IMR-90 (cell line): ENCODE measurements at regions not wholly inside any gene's neighbourhood (a gene's known extent, or its start where the extent isn't known, plus 50 kb on each side); places are given as distances from the start of the nearest gene placed in this dataset.

Experiments used
- ATAC-seq: fragments of 200-7000 bp; cut with Tn5 transposase; 2 replicates; pipeline ENCODE4 v1.9.1; 2020; ENCODE audit warnings: low read depth, mild to moderate bottlenecking, moderate library complexity
- BruUV-seq: library from RNA; stranded (reverse); fragments of 400-500 nt; replicated peaks from 2 replicates; lab custom pipeline; 2021; lab: Mats Ljungman, UMichigan
- CTCF ChIA-PET: fragments of 300-600 bp; formaldehyde crosslinking; extraction: SDS; loops from one replicate; lab custom pipeline; 2021; ENCODE audit warnings: antibody characterized with exemption; lab: Yijun Ruan, JAX
- POLR2A ChIA-PET: fragments of 300-600 bp; sonication (Branson Sonifier 250); formaldehyde crosslinking; loops from one replicate; lab custom pipeline; 2022; ENCODE audit warnings: antibody characterized with exemption; ENCODE audit not compliant: unreplicated experiment; lab: Charles Lee
- DNase-seq: peaks from one replicate; pipeline ENCODE4 v3.0.0; 2013
- H2AFZ ChIP-seq: replicated peaks from 2 replicates; pipeline ENCODE3; 2013; ENCODE audit warnings: low read length, mild to moderate bottlenecking; ENCODE audit not compliant: poor library complexity
- H2AK5ac ChIP-seq: 2 replicates; pipeline ENCODE4 v1.6.1; 2013; ENCODE audit warnings: low read depth, low read length, inconsistent platforms
- H2AK9ac ChIP-seq: replicated peaks from 2 replicates; pipeline ENCODE3; 2013; ENCODE audit warnings: mild to moderate bottlenecking, low read depth, low read length, moderate library complexity; ENCODE audit not compliant: poor library complexity
- H2BK120ac ChIP-seq: 2 replicates; pipeline ENCODE4 v1.6.1; 2013; ENCODE audit warnings: low read depth, low read length, inconsistent platforms
- H2BK15ac ChIP-seq: 3 replicates; pipeline ENCODE4 v1.6.1; 2013; ENCODE audit warnings: low read depth, low read length, inconsistent platforms
- H2BK20ac ChIP-seq: 2 replicates; pipeline ENCODE4 v1.6.1; 2013; ENCODE audit warnings: low read depth, mild to moderate bottlenecking, inconsistent platforms, low read length, moderate library complexity
- H2BK5ac ChIP-seq: 2 replicates; pipeline ENCODE4 v1.6.1; 2013; ENCODE audit warnings: mild to moderate bottlenecking, low read depth, low read length, inconsistent platforms; ENCODE audit not compliant: poor library complexity, severe bottlenecking
- H3K14ac ChIP-seq: replicated peaks from 2 replicates; pipeline ENCODE4 v1.6.1; 2013; ENCODE audit warnings: low read depth, low read length, inconsistent platforms
- H3K18ac ChIP-seq: 2 replicates; pipeline ENCODE4 v1.6.1; 2013; ENCODE audit warnings: low read depth, low read length, control low read depth
- H3K23ac ChIP-seq: 2 replicates; pipeline ENCODE4 v1.6.1; 2013; ENCODE audit warnings: low read depth, low read length, inconsistent platforms
- H3K27ac ChIP-seq: 2 replicates; pipeline ENCODE4 v1.5.1; 2013; ENCODE audit warnings: mild to moderate bottlenecking, control low read depth, low read length; ENCODE audit not compliant: insufficient read depth
- H3K27me3 ChIP-seq: 2 replicates; pipeline ENCODE4 v1.6.1; 2013; ENCODE audit warnings: low read length; ENCODE audit not compliant: control insufficient read depth, insufficient read depth
- H3K36me3 ChIP-seq: 2 replicates; pipeline ENCODE4 v1.6.1; 2013; ENCODE audit warnings: low read length, mixed read lengths; ENCODE audit not compliant: control insufficient read depth, insufficient read depth
- H3K4ac ChIP-seq: 2 replicates; pipeline ENCODE4 v1.6.1; 2013; ENCODE audit warnings: low read depth, low read length, inconsistent platforms
- H3K4me1 ChIP-seq: 2 replicates; pipeline ENCODE4 v1.6.1; 2013; ENCODE audit warnings: low read length, mixed read lengths; ENCODE audit not compliant: control insufficient read depth, insufficient read depth
- H3K4me2 ChIP-seq: 2 replicates; pipeline ENCODE4 v1.6.1; 2013; ENCODE audit warnings: low read depth, mild to moderate bottlenecking, control low read depth, low read length, moderate library complexity
- H3K4me3 ChIP-seq: 2 replicates; pipeline ENCODE4 v1.5.1; 2013; ENCODE audit warnings: low read depth, mild to moderate bottlenecking, control low read depth, low read length, moderate library complexity; ENCODE audit not compliant: insufficient read depth
- H3K56ac ChIP-seq: 2 replicates; pipeline ENCODE4 v1.6.1; 2013; ENCODE audit warnings: low read length, inconsistent platforms; ENCODE audit not compliant: insufficient read depth; ENCODE audit errors: extremely low read depth
- H3K79me1 ChIP-seq, 2 experiments: 2 replicates each; pipeline ENCODE4 v1.6.1; 2013; ENCODE audit warnings: low read length in 2 of 2, inconsistent platforms in 1 of 2, low read depth in 1 of 2
- H3K9ac ChIP-seq: 2 replicates; pipeline ENCODE4 v1.6.1; 2013; ENCODE audit warnings: low read depth, low read length, control low read depth
- H3K9me1 ChIP-seq: 2 replicates; pipeline ENCODE4 v1.6.1; 2013; ENCODE audit warnings: low read length, inconsistent platforms; ENCODE audit not compliant: insufficient read depth
- H3K9me3 ChIP-seq: 2 replicates; pipeline ENCODE4 v1.6.1; 2013; ENCODE audit warnings: low read length; ENCODE audit not compliant: control insufficient read depth, insufficient read depth
- H4K20me1 ChIP-seq: 2 replicates; pipeline ENCODE4 v1.6.1; 2013; ENCODE audit warnings: low read length, inconsistent platforms; ENCODE audit not compliant: insufficient read depth
- H4K5ac ChIP-seq: 2 replicates; pipeline ENCODE4 v1.6.1; 2013; ENCODE audit warnings: mild to moderate bottlenecking, low read depth, low read length, control low read depth
- H4K8ac ChIP-seq, 2 experiments: 2 replicates each; pipeline ENCODE4 v1.6.1; 2013; ENCODE audit warnings: low read depth in 2 of 2, low read length in 2 of 2, control low read depth in 1 of 2, inconsistent platforms in 1 of 2
- H4K91ac ChIP-seq: 2 replicates; pipeline ENCODE4 v1.6.1; 2013; ENCODE audit warnings: low read depth, low read length, inconsistent platforms; ENCODE audit not compliant: insufficient read depth
- BHLHE40 ChIP-seq: fragments of 150-350 bp; IDR thresholded peaks from 2 replicates; pipeline ENCODE4 v1.6.1; 2016; ENCODE audit warnings: mild to moderate bottlenecking, low read depth, low read length
- CEBPB ChIP-seq: IDR thresholded peaks from 2 replicates; pipeline ENCODE4 v1.6.1; 2012; ENCODE audit warnings: low read depth, low read length, improper control_type of control experiment
- CHD1 ChIP-seq: IDR thresholded peaks from 2 replicates; pipeline ENCODE4 v1.6.1; 2012; ENCODE audit warnings: low read depth, low read length, improper control_type of control experiment
- CTCF ChIP-seq: conservative IDR thresholded peaks from 2 replicates; pipeline ENCODE4 v1.5.1; 2012; ENCODE audit warnings: mild to moderate bottlenecking, low read depth, low read length, improper control_type of control experiment
- ELK1 ChIP-seq: fragments of 150-350 bp; IDR thresholded peaks from 2 replicates; pipeline ENCODE4 v1.6.1; 2016; ENCODE audit warnings: low read depth, mild to moderate bottlenecking, low read length, moderate library complexity, borderline replicate concordance
- FOS ChIP-seq: fragments of 150-350 bp; IDR thresholded peaks from 2 replicates; pipeline ENCODE4 v1.6.1; 2016; ENCODE audit warnings: low read depth, low read length
- MAFK ChIP-seq: IDR thresholded peaks from 2 replicates; pipeline ENCODE4 v1.6.1; 2012; ENCODE audit warnings: low read depth, low read length, improper control_type of control experiment
- MAZ ChIP-seq: IDR thresholded peaks from 2 replicates; pipeline ENCODE4 v1.6.1; 2012; ENCODE audit warnings: low read depth, mild to moderate bottlenecking, low read length, improper control_type of control experiment, moderate library complexity, borderline replicate concordance
- MXI1 ChIP-seq: IDR thresholded peaks from 2 replicates; pipeline ENCODE4 v1.6.1; 2012; ENCODE audit warnings: low read depth, mild to moderate bottlenecking, low read length, moderate library complexity, borderline replicate concordance
- NFE2L2 ChIP-seq: fragments of 150-350 bp; IDR thresholded peaks from 2 replicates; pipeline ENCODE4 v1.6.1; 2016; ENCODE audit warnings: low read depth, mild to moderate bottlenecking, low read length
- POLR2A ChIP-seq: IDR thresholded peaks from 2 replicates; pipeline ENCODE4 v1.6.1; 2012; ENCODE audit warnings: mild to moderate bottlenecking, low read depth, low read length
- RAD21 ChIP-seq: IDR thresholded peaks from 2 replicates; pipeline ENCODE4 v1.6.1; 2012; ENCODE audit warnings: low read length, improper control_type of control experiment
- RCOR1 ChIP-seq: IDR thresholded peaks from 2 replicates; pipeline ENCODE4 v1.6.1; 2012; ENCODE audit warnings: mild to moderate bottlenecking, low read length, improper control_type of control experiment; ENCODE audit not compliant: insufficient replicate concordance
- RFX5 ChIP-seq: IDR thresholded peaks from 2 replicates; pipeline ENCODE4 v1.8.0; 2012; ENCODE audit warnings: low read depth, mild to moderate bottlenecking, low read length, moderate library complexity
- SMC3 ChIP-seq: fragments of 150-350 bp; IDR thresholded peaks from 2 replicates; pipeline ENCODE4 v1.6.1; 2016; ENCODE audit warnings: low read depth, mild to moderate bottlenecking, antibody characterized with exemption, low read length, moderate library complexity
- WGBS, 2 experiments: methylation state at CpG; one replicate each; pipeline versions ENCODE4 v1.1.5 to v1.1.7; 2013; ENCODE audit warnings: missing lambda C conversion rate in 2 of 2; ENCODE audit not compliant: insufficient read length in 1 of 2; ENCODE audit errors: extremely low coverage in 2 of 2; 5-methylcytosine and 5-hydroxymethylcytosine counted together
- dilution Hi-C: fragments of 300-500 bp; cut with HindIII; formaldehyde crosslinking; loops from one replicate; pipeline ENCODE4 v1.14.3; 2018; ENCODE audit warnings: low sequenced_read_pairs; ENCODE audit not compliant: unreplicated experiment
- in situ Hi-C: fragments of 300-500 bp; cut with MboI; formaldehyde crosslinking; loops from 3 replicates; pipeline ENCODE4 v1.14.3; 2019; ENCODE audit warnings: low sequenced_read_pairs, inconsistent platforms, mixed read lengths
- intact Hi-C: fragments of 100-400 bp; cut with micrococcal nuclease; formaldehyde crosslinking; loops from 2 replicates; pipeline ENCODE4 v1.10.0; 2022
- TF ChIP-seq, protein P1 (sequence below): fragments of 150-350 bp; IDR thresholded peaks from 2 replicates; pipeline ENCODE4 v1.6.1; 2017; ENCODE audit warnings: mild to moderate bottlenecking, antibody characterized with exemption, low read length, low read depth

- intact Hi-C loops: no loop called here
- no peak for DNase-seq
- Histone ChIP-seq H3K79me1 (no peaks in the 10 kb centered on the region), H3K4ac (no peak overlapping the region), H3K9ac (no peak overlapping the region), H3K14ac (no peak overlapping the region), H3K36me3 (no peaks in the 10 kb centered on the region), H2AK5ac (no peak overlapping the region), H4K8ac (no peak overlapping the region), H4K20me1 (no peaks in the 10 kb centered on the region), H3K56ac (no peak overlapping the region), H3K4me3 (no peak overlapping the region), H2AK9ac (no peak overlapping the region), H2BK120ac (no peak overlapping the region), H3K4me1 (no peaks in the 10 kb centered on the region), H2BK15ac (no peak overlapping the region), H3K9me1 (no peaks in the 10 kb centered on the region), H4K5ac (no peak overlapping the region), H3K27me3 (no peaks in the 10 kb centered on the region), H4K91ac (no peak overlapping the region), H3K18ac (no peak overlapping the region), H3K9me3 (no peaks in the 10 kb centered on the region), H2BK20ac (no peak overlapping the region), H3K4me2 (no peak overlapping the region), H3K23ac (no peak overlapping the region), H2BK5ac (no peak overlapping the region), H2AFZ (no peak overlapping the region), H3K27ac (no peak overlapping the region)
- TF ChIP-seq POLR2A (no peak), BHLHE40 (no peak), CHD1 (no peak), CTCF (no peak), MXI1 (no peak), MAFK (no peak), MAZ (no peak), NFE2L2 (no peak), FOS (no peak), SMC3 (no peak), RFX5 (no peak), ELK1 (no peak), RAD21 (no peak), RCOR1 (no peak), CEBPB (no peak)
- TF ChIP-seq, protein P1, sequence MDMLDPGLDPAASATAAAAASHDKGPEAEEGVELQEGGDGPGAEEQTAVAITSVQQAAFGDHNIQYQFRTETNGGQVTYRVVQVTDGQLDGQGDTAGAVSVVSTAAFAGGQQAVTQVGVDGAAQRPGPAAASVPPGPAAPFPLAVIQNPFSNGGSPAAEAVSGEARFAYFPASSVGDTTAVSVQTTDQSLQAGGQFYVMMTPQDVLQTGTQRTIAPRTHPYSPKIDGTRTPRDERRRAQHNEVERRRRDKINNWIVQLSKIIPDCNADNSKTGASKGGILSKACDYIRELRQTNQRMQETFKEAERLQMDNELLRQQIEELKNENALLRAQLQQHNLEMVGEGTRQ: no peak
- no peak for ATAC-seq
- dilution Hi-C loops: no loop called here
- no CpG with 5 or more reads among the region's 3 CpGs for WGBS, 2 experiments
- in situ Hi-C loops: no loop called here
- BruUV-seq: no TSS peak
- POLR2A ChIA-PET: no interaction called here
- CTCF ChIA-PET: interaction anchor here (0.8 kb wide), 1 partner anchor 17 kb away, joined by 3 read pairs; no protein-coding TSS in a partner anchor
Observed at GRCh38 chr6:115665310-115665709, 395.4 kb downstream of the FRK start.
